ENCODE measurements at regions not wholly inside any gene's neighbourhood (a gene's known extent, or its start where the extent isn't known, plus 50 kb on each side); places are given as distances from the start of the nearest gene placed in this dataset.
"Not testable (repeated sequence)": the region's sequence is repeated elsewhere in the genome, so short reads cannot be mapped to it uniquely, and the experiment has no call there.

- no peak for FAIRE-seq
- DNase-seq (ENCODE audit: insufficient read length), result no peak
- TF ChIP-seq POLR2AphosphoS5 (IDR thresholded peaks at IDR 0.05; ENCODE audit: low read depth, low read length) (no peak), POLR2A (IDR thresholded peaks at IDR 0.05; ENCODE audit: low read depth, low read length) (no peak), TAF1 (IDR thresholded peaks at IDR 0.05; ENCODE audit: borderline replicate concordance, low read depth, low read length) (no peak)
Observed at GRCh38 chr1:189782295-189782694, 695.4 kb downstream of the BRINP3 start.

GRCh38 chr1:189783456-189783855 is 694.2 kb downstream of the BRINP3 start:
- FAIRE-seq, result no peak
- DNase-seq (ENCODE audit: insufficient read length), result no peak
- TF ChIP-seq POLR2AphosphoS5 (IDR thresholded peaks at IDR 0.05; ENCODE audit: low read depth, low read length), result no peak
- no peak for TF ChIP-seq POLR2A (IDR thresholded peaks at IDR 0.05; ENCODE audit: low read depth, low read length)
- TF ChIP-seq TAF1 (IDR thresholded peaks at IDR 0.05; ENCODE audit: borderline replicate concordance, low read depth, low read length), result no peak

- DNase-seq (ENCODE audit: insufficient read length) (no peak), FAIRE-seq (no peak)
- no peak for TF ChIP-seq POLR2A (IDR thresholded peaks at IDR 0.05; ENCODE audit: low read depth, low read length)
- no peak for TF ChIP-seq TAF1 (IDR thresholded peaks at IDR 0.05; ENCODE audit: borderline replicate concordance, low read depth, low read length)
- TF ChIP-seq POLR2AphosphoS5 (IDR thresholded peaks at IDR 0.05; ENCODE audit: low read depth, low read length), result no peak
Observed at GRCh38 chr1:189786761-189787160, 690.9 kb downstream of the BRINP3 start.

- FAIRE-seq (no peak), DNase-seq (ENCODE audit: insufficient read length) (no peak)
- TF ChIP-seq TAF1 (IDR thresholded peaks at IDR 0.05; ENCODE audit: borderline replicate concordance, low read depth, low read length), result no peak
- no peak for TF ChIP-seq POLR2AphosphoS5 (IDR thresholded peaks at IDR 0.05; ENCODE audit: low read depth, low read length)
- TF ChIP-seq POLR2A (IDR thresholded peaks at IDR 0.05; ENCODE audit: low read depth, low read length), result no peak
Observed at GRCh38 chr1:189787201-189787600, 690.5 kb downstream of the BRINP3 start.

- DNase-seq (ENCODE audit: insufficient read length), result no peak
- no peak for TF ChIP-seq POLR2A (IDR thresholded peaks at IDR 0.05; ENCODE audit: low read depth, low read length)
- TF ChIP-seq POLR2AphosphoS5 (IDR thresholded peaks at IDR 0.05; ENCODE audit: low read depth, low read length), result no peak
- TF ChIP-seq TAF1 (IDR thresholded peaks at IDR 0.05; ENCODE audit: borderline replicate concordance, low read depth, low read length), result no peak
- FAIRE-seq, result no peak
Observed at GRCh38 chr1:189790335-189790734, 687.3 kb downstream of the BRINP3 start.

- DNase-seq (ENCODE audit: insufficient read length) (no peak), FAIRE-seq (no peak)
- TF ChIP-seq TAF1 (IDR thresholded peaks at IDR 0.05; ENCODE audit: borderline replicate concordance, low read depth, low read length), result no peak
- no peak for TF ChIP-seq POLR2A (IDR thresholded peaks at IDR 0.05; ENCODE audit: low read depth, low read length)
- TF ChIP-seq POLR2AphosphoS5 (IDR thresholded peaks at IDR 0.05; ENCODE audit: low read depth, low read length), result no peak
Observed at GRCh38 chr1:189803364-189803763, 674.3 kb downstream of the BRINP3 start.

GRCh38 chr1:189804352-189804751 is 673.3 kb downstream of the BRINP3 start:
- FAIRE-seq (no peak), DNase-seq (ENCODE audit: insufficient read length) (no peak)
- no peak for TF ChIP-seq POLR2A (IDR thresholded peaks at IDR 0.05; ENCODE audit: low read depth, low read length)
- no peak for TF ChIP-seq POLR2AphosphoS5 (IDR thresholded peaks at IDR 0.05; ENCODE audit: low read depth, low read length)
- TF ChIP-seq TAF1 (IDR thresholded peaks at IDR 0.05; ENCODE audit: borderline replicate concordance, low read depth, low read length), result no peak

- FAIRE-seq, result no peak
- TF ChIP-seq POLR2A (IDR thresholded peaks at IDR 0.05; ENCODE audit: low read depth, low read length) (no peak), POLR2AphosphoS5 (IDR thresholded peaks at IDR 0.05; ENCODE audit: low read depth, low read length) (no peak), TAF1 (IDR thresholded peaks at IDR 0.05; ENCODE audit: borderline replicate concordance, low read depth, low read length) (no peak)
- DNase-seq (ENCODE audit: insufficient read length), result no peak
Observed at GRCh38 chr1:189805735-189806134, 671.9 kb downstream of the BRINP3 start.

- not testable (repeated sequence) for FAIRE-seq; DNase-seq (ENCODE audit: insufficient read length)
Observed at GRCh38 chr1:189810639-189811038, 667.0 kb downstream of the BRINP3 start.

GRCh38 chr1:189811960-189812359 is 665.7 kb downstream of the BRINP3 start:
- no peak for TF ChIP-seq TAF1 (IDR thresholded peaks at IDR 0.05; ENCODE audit: borderline replicate concordance, low read depth, low read length)
- no peak for TF ChIP-seq POLR2A (IDR thresholded peaks at IDR 0.05; ENCODE audit: low read depth, low read length)
- TF ChIP-seq POLR2AphosphoS5 (IDR thresholded peaks at IDR 0.05; ENCODE audit: low read depth, low read length), result no peak
- DNase-seq (ENCODE audit: insufficient read length) (no peak), FAIRE-seq (no peak)

GRCh38 chr1:189816558-189816957 is 661.1 kb downstream of the BRINP3 start:
- DNase-seq (ENCODE audit: insufficient read length) (no peak), FAIRE-seq (no peak)
- TF ChIP-seq POLR2A (IDR thresholded peaks at IDR 0.05; ENCODE audit: low read depth, low read length) (no peak), POLR2AphosphoS5 (IDR thresholded peaks at IDR 0.05; ENCODE audit: low read depth, low read length) (no peak), TAF1 (IDR thresholded peaks at IDR 0.05; ENCODE audit: borderline replicate concordance, low read depth, low read length) (no peak)

- FAIRE-seq (no peak), DNase-seq (ENCODE audit: insufficient read length) (no peak)
- no peak for TF ChIP-seq POLR2A (IDR thresholded peaks at IDR 0.05; ENCODE audit: low read depth, low read length)
- no peak for TF ChIP-seq TAF1 (IDR thresholded peaks at IDR 0.05; ENCODE audit: borderline replicate concordance, low read depth, low read length)
- no peak for TF ChIP-seq POLR2AphosphoS5 (IDR thresholded peaks at IDR 0.05; ENCODE audit: low read depth, low read length)
Observed at GRCh38 chr1:189819751-189820150, 657.9 kb downstream of the BRINP3 start.

- DNase-seq (ENCODE audit: insufficient read length) (no peak), FAIRE-seq (no peak)
- TF ChIP-seq POLR2AphosphoS5 (IDR thresholded peaks at IDR 0.05; ENCODE audit: low read depth, low read length) (no peak), TAF1 (IDR thresholded peaks at IDR 0.05; ENCODE audit: borderline replicate concordance, low read depth, low read length) (no peak), POLR2A (IDR thresholded peaks at IDR 0.05; ENCODE audit: low read depth, low read length) (no peak)
Observed at GRCh38 chr1:189821833-189822232, 655.8 kb downstream of the BRINP3 start.

Data from GM12892 (cell line).